ENCODE measurements at regions not wholly inside any gene's neighbourhood (a gene's known extent, or its start where the extent isn't known, plus 50 kb on each side); places are given as distances from the start of the nearest gene placed in this dataset.

DNA sequence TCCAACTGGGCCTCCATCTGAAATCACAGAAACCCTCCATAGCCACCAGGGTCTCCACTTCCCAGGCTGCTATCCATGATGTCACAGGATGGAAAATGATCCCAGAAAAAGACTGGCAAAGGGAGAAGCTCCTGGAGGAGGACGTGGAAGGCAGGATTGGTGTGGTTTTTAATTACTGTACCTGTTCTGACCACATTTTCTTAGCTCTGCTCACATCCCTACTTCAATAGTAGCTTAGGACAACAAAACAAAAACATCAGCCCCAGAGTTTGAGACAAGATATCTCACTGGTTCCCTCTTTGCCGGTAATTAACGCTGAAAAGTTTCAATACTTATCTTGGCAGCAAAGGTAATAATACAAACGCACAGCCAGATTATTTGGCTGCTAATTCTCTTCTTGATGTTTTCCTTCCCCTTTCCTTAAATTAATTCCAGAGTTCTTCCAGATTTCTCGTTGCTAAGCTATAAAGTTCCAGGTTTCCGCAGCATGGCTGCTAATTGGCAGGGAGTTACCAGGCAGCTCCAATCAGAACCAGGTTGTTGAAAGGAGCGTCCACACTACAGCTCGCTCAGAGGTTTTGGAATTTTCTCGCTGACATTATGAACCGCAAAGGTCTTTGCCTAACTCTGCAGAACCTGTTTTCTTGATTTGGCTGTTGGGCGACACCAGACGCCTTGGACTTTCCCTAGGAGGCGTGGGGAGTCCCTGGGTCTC, 263.4 kb downstream of the MRTFB start:
- no peak for DNase-seq

DNA sequence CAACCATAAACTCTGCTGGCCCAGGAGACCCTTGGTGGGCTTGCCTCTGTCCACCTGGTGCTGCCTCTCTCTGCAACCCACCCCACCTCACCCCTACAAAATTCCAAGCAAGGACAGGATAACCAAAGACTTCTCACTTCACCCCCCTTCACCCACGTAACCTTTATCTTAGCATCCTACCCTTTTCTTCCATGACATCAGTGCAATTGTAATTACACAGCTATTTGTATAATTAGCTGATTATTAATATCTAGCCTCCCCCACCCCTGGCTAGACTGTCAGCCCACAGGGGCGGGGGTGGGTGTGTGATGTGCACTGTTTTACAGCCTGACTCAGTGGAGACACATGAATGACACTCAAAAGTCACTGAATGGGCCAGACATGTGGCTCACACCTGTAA, 262.2 kb downstream of the MRTFB start:
- no peak for DNase-seq

DNA sequence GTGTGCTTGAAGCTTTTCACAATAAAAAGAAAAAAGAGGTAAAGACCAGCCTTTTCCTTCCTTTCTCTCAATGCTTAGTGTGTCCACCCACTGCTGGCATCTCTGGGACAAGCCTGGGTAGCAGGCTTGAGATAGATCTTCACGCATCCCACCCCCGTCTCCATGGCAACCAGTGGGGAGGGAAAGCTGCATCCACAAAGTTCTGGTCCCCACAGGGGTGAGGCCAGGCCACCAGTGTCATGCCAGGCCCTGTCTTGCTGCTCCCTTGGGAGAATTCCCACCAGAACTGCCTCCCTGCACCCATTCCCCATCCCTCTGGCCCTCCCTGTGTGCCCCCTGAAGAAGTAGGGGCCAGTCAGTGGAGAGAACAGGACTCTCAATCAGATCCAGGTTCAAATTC, 259.9 kb downstream of the MRTFB start:
- no peak for DNase-seq

DNA sequence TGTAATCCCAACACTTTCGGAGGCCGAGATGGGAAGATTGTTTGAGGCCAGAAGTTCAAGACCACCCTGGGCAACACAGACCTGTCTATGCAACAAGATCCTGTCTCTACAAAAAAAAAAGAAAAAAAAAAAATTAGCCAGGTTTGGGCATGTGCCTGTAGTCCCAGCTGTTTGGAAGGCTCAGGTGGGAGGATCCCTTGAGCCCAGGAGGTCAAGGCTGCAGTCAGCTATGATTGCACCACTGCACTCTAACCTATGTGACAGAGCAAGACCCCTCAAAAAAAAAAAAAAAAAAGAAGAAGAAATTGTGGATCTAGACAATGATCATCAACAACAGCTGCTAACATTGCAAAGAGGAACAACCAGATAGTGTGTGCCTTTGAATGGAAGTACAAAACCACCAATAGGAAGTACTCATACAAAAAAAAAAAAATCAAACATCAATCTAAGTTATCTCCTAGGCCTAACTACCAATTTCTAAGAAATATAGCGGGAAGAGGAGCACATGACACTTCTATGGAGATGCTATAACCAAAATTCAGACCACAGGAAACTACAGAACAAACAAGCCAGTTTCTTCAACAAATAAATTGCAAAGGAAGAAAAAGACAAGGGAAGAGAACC, 258.7 kb downstream of the MRTFB start:
- no peak for DNase-seq

DNA sequence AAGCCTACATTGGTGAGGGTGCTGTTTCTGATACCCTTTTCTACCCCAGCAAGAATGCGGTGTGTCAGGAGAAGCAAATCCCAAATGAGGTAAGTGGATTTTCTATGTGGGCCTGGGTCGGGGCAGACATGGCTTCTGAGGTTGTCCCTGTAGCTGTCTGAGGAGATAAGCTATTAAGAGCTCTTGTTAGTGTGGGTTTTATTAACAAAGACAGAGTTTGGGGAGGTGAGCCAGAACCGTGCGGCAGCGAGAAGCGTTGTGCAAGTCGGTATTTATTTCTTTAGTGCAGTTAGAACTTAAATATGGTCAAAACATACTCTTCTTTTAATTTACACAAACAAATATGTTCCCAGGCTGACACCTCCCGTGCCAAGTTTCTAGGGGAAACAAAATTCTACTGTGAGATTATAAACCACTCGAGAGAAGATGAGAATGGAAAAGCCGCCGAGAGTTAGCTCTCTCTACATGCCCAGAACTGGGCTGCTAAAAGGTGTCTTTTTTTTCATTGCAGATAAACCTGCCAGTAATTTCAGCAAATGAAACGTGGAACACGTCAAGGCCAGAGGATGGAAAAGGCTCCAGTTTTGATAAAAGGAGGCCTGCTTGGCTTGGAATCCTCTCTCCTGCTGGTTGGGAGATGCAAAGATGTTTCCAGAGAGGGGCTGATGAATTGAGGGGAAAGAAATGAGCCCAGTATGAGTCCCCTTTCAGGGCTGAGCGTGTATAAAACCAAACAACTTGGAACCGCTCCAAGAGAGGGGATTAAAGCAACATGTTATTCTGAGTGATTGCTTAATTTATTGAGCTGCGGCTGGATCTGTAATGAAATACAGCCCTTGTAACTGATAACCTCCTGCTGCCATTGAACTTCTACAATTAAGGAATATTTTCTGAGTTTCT, 254.6 kb downstream of the MRTFB start:
- DNase-seq = no peak

DNA sequence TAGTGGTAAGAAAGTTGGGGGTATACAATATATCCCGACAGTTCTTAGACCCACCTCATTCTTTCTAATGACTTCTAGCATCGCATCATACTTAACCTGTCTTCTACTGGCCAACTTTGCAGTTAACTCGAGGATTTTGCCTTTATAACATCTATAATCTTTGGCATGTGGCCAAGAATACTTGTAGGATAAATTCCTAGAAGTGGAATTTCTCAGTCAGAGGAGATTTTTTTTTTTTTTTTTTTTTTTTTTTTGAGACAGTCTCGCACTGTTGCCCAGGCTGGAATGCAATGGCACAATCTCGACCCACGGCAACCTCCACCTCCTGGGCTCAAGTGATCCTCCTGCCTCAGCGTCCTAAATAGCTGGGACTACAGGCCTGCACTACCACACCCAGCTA, 253.5 kb downstream of the MRTFB start:
- no peak for DNase-seq

DNA sequence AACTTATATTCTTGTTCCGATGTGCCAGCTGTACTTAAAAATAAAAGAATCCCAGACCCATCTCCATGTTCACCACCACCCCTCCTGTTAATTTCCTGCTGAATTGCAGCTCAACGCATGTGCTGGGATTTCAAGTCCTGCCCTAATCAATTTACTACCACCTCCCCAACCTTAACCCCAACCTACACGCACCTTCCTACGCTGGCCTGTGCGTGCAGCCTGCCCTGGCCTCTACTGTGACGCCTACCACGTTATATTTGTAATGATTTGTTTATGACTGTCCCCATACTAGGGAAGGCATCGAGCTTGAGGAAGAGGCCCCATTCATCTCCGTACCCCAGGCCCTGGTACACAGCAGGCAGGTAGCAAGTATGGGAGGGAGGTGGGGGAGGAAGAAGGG, 251.1 kb downstream of the MRTFB start:
- DNase-seq = no peak

DNA sequence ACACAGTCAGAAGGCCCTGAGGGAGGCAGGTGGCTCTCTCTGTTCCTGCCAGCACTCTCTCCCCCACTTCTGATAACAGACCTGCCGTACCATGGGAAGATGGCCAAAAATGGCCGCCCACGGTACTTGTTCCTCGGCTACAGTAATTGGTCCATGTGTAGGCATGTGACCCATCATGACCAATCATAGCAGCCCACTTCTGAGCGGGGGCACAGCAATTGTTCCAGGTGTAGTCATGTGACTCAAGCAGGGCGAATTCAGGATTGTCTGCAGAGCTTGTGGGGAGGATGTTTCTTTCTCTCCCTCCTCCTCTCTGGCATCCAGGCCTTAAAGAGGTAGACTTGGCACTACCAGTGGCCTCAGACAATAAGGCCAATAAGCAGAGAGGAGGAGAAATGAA, 250.4 kb downstream of the MRTFB start:
- no peak for DNase-seq

DNA sequence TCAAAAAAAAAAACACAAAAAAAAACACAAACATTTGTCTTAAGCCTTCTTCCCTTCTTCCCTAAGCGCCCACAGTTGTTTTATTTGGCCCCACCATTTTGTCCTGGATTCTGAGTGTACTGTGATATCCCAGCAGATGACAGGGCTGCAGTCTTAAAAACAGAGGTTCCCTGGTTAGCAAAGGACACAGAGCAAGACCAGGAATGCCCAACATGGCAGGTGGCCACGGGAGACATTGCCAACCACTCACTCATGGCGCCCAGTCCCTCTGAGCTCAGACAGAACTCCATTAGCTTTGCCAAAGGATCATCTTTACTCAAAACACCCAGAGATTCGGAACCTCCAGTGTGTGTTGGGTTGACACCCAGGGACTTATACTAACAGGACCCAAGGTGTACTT, 249.3 kb downstream of the MRTFB start:
- DNase-seq = no peak
